Stimulated activated CD4-positive, alpha-beta T cell treated with anti-CD3 and anti-CD28 coated beads, Interleukin-12 subunit alpha, Interleukin-12 subunit beta, amount 100 ng/mL, for 24 hours (primary cell): ENCODE measurements at regions not wholly inside any gene's neighbourhood (a gene's known extent, or its start where the extent isn't known, plus 50 kb on each side); places are given as distances from the start of the nearest gene placed in this dataset.

ENCODE experiments used
- DNase-seq, 2 experiments: peaks; one replicate each; pipeline ENCODE4 v3.0.0-alpha.2; 2020; ENCODE audit warnings: low read depth in 2 of 2

DNA sequence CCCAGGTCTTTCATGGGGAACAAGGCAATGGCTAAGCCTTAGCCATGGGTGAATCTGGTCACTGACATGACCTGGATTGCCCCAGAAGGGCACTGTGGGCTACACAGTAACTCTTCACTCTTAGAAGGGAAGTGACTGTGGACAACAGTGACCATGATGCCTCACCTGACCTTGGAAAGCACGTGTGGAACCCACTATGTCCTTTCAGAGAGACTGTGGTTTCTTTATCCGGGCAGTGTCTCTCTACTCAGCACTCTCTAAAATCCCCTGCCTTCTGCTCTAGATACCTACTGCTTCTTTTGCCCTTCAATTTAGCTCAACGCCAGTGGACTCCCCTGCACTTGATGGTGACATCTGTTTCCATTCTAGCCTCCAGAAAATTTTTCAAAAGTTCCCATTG is 66.1 kb upstream of the ANKFN1 start:
- no peak for DNase-seq

DNA sequence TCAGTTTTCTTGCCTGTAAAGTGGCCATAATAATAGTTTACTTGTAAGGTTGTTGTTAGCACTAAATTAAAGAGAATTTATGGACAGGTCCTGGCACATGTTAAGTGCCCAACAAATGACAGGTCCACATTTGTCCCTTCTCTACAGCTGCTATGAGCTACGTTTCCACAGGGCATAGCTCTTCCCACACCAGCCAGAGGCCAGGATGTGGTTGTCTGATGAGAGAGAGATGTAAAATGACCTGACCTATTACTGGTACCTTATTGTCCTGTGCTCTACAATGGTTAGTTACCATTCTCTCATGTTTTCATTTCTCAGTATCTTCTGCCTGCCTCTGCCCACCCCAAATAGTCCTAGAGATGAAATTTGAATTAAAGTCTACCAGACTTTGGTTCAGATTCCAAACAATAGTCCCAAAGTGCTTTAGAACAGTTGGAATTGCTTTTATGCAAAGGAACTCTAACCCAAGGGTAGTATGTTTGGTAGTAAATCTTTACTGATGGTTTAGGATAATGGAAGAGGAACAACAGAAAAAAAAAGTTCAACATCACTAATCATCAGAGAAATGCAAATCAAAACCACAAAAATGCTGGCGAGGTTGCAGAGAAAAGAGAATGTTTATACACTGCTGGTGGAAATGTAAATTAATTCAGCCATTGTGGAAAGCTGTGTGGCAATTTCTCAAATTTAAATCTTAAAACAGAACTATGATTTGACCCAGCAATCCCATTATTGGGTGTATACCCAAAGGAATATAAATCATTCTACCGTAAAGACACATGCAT is 57.1 kb upstream of the ANKFN1 start:
- DNase-seq = no peak

DNA sequence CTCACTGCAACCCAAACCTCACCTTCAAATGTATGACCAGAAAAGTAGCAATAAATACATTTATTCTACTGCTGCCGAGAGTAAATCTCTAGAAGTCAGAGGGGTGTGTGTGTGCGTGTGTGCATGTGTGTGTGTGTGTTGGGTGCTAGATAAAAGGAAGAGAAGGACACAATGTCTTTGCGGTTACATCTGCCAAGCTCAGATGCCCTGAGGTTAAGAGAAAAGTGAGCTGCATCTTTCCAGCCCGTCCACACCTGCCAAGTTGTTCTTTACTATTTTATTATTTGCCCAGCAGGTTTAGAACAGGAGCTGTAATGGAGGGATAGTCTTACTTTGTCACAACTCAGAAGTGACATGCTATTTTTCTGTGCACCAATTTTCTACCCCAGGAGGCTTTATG is 54.5 kb upstream of the ANKFN1 start:
- DNase-seq = no peak

DNA sequence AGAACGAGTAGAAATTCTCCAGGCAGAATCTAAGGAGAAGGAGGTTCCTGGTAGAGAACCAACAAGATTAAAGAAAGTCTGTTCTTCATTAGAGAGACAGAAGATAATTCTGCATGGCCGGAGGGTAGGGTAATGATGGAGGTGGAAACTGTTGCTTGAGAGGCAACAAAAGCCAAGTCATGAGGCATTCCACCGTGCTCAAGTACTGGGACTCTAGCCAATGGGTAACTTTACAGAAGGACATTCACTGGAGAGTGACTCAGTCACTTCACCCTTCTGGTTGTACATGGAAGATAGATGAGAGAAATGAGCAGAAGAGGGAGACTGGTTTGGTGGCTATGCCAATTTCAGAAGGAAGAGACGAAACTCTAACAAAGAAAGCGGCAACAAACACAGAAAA is 53.6 kb upstream of the ANKFN1 start:
- no peak for DNase-seq
